Body of pancreas (tissue), 4 donors: ENCODE measurements at regions not wholly inside any gene's neighbourhood (a gene's known extent, or its start where the extent isn't known, plus 50 kb on each side); places are given as distances from the start of the nearest gene placed in this dataset.
"Not testable (repeated sequence)": the region's sequence is repeated elsewhere in the genome, so short reads cannot be mapped to it uniquely, and the experiment has no call there.

Source experiments
- ATAC-seq: fragments of 150-250 bp; one replicate; pipeline ENCODE4 v1.9.1; 2016
- DNase-seq, 4 donors: peaks; one replicate each; pipeline ENCODE4 v3.0.0-alpha.2; 2019
- H3K27ac ChIP-seq, 4 donors: fragments of 200-600 bp; sonication (generic); 1 replicate in 3 of 4; 2 replicates in 1 of 4; pipeline versions ENCODE4 v1.5.1 to v1.6.1; 2016 to 2019; ENCODE audit warnings: mild to moderate bottlenecking in 1 of 4, mixed read lengths in 1 of 4, moderate library complexity in 1 of 4
- H3K27me3 ChIP-seq, 2 donors: fragments of 200-600 bp; sonication (generic); one replicate each; pipeline ENCODE4 v1.6.0; 2016; ENCODE audit warnings: mild to moderate bottlenecking in 1 of 2
- H3K36me3 ChIP-seq, 2 donors: fragments of 200-600 bp; sonication (generic); replicated peaks in 1 of 2; 2 replicates each; pipeline ENCODE4 v1.5.1; 2016; ENCODE audit warnings: low read depth in 2 of 2; ENCODE audit not compliant: insufficient read depth in 1 of 2
- H3K4me1 ChIP-seq: fragments of 200-600 bp; sonication (generic); one replicate; pipeline ENCODE4 v1.6.0; 2016
- H3K4me3 ChIP-seq, 2 donors: fragments of 200-600 bp; sonication (generic); 1 replicate in 1 of 2; 2 replicates in 1 of 2; pipeline ENCODE4 v1.5.1; 2016 to 2019
- H3K9me3 ChIP-seq, 3 donors: fragments of 200-600 bp; sonication (generic); 1 replicate in 2 of 3; 2 replicates in 1 of 3; pipeline ENCODE4 v1.5.1; 2016
- CTCF ChIP-seq, 7 experiments: fragments of 450-650 bp in 4 of 7; fragments of 200-600 bp in 3 of 7; sonication (generic) in 3 of 7; IDR thresholded peaks; one replicate each; pipeline ENCODE4 v1.5.1; 2016 to 2019; ENCODE audit warnings: antibody characterized with exemption in 7 of 7
- POLR2A ChIP-seq, 3 donors: fragments of 450-650 bp; IDR thresholded peaks; one replicate each; pipeline ENCODE4 v1.6.1; 2016; ENCODE audit warnings: antibody characterized with exemption in 3 of 3, mild to moderate bottlenecking in 2 of 3
- WGBS, 2 donors: methylation state at CpG; one replicate each; pipeline ENCODE4 v1.1.5; 2017; 5-methylcytosine and 5-hydroxymethylcytosine counted together
- intact Hi-C: fragments of 100-400 bp; cut with DNase I; formaldehyde crosslinking; loops from one replicate; pipeline ENCODE4 v1.15.1; 2023

GRCh38 chr20:29079769-29080690 is 2177.4 kb upstream of the DEFB115 start:
- Histone ChIP-seq H3K27ac (peak overlapping the region in 1 of 4 donors; percentile 74), H3K4me1 (no peaks in the 10 kb centered on the region), H3K4me3 (peak overlapping the region in 1 of 2 donors; percentile 48), H3K36me3 (no peaks in the 10 kb centered on the region), H3K9me3 (peaks cover 0 to 3% (median 0%) of the 10 kb centered on the region in 3 donors), H3K27me3 (no peaks in the 10 kb centered on the region)
- DNase-seq (peak; percentile 17 to 85 (median 26)), ATAC-seq (peak; percentile 89)
- intact Hi-C loops, result no loop called here
- TF ChIP-seq POLR2A (IDR thresholded peaks at IDR 0.05), result peak in 2 of 3 donors; percentile 34 to 36
- peak in 1 of 7 experiments; percentile 16 for TF ChIP-seq CTCF (IDR thresholded peaks at IDR 0.05)
- 21 to 47% methylated on average over 48 to 67 of the region's 68 CpGs for WGBS, 2 donors

GRCh38 chr20:29081712-29082111 is 2175.8 kb upstream of the DEFB115 start:
- intact Hi-C loops, H3K36me3 ChIP-seq, DNase-seq, H3K27me3 ChIP-seq, H3K27ac ChIP-seq, ATAC-seq, H3K4me1 ChIP-seq, H3K4me3 ChIP-seq, H3K9me3 ChIP-seq: not testable (repeated sequence)
- WGBS, 2 donors, result 0 to 39% methylated on average over 1 of the region's 1 CpG

GRCh38 chr20:29085625-29086024 is 2171.8 kb upstream of the DEFB115 start:
- TF ChIP-seq POLR2A (IDR thresholded peaks at IDR 0.05) (no peak), CTCF (IDR thresholded peaks at IDR 0.05) (no peak)

GRCh38 chr20:29086145-29086718 is 2171.2 kb upstream of the DEFB115 start:
- H3K4me3 ChIP-seq, intact Hi-C loops, H3K4me1 ChIP-seq, H3K27me3 ChIP-seq, DNase-seq, H3K27ac ChIP-seq, H3K9me3 ChIP-seq, ATAC-seq, H3K36me3 ChIP-seq: not testable (repeated sequence)
- 73 to 80% methylated on average over 11 of the region's 11 CpGs for WGBS, 2 donors

More at GRCh38 chr20:29085625-29086024, 2171.8 kb upstream of the DEFB115 start:
- H3K9me3 ChIP-seq, result peaks cover 0 to 3% (median 0%) of the 10 kb centered on the region in 3 donors
- 10 to 20% methylated on average over 1 of the region's 1 CpG for WGBS, 2 donors
- no peaks in the 10 kb centered on the region for H3K4me1 ChIP-seq
- ATAC-seq (no peak), DNase-seq (no peak)
- no peaks in the 10 kb centered on the region for H3K36me3 ChIP-seq
- H3K27me3 ChIP-seq, result no peaks in the 10 kb centered on the region
- intact Hi-C loops, result no loop called here
- no peak overlapping the region for H3K27ac ChIP-seq
- no peak overlapping the region for H3K4me3 ChIP-seq

GRCh38 chr20:29086938-29087337 is 2170.5 kb upstream of the DEFB115 start:
- WGBS, 2 donors, result 58 to 74% methylated on average over 2 of the region's 2 CpGs
- Histone ChIP-seq H3K9me3 (peaks cover 0 to 3% (median 0%) of the 10 kb centered on the region in 3 donors), H3K27ac (no peak overlapping the region), H3K27me3 (no peaks in the 10 kb centered on the region), H3K36me3 (no peaks in the 10 kb centered on the region), H3K4me1 (no peaks in the 10 kb centered on the region), H3K4me3 (no peak overlapping the region)
- intact Hi-C loops, result no loop called here
- ATAC-seq, result no peak
- TF ChIP-seq POLR2A (IDR thresholded peaks at IDR 0.05) (no peak), CTCF (IDR thresholded peaks at IDR 0.05) (no peak)
- DNase-seq, result no peak

GRCh38 chr20:29087887-29088286 is 2169.6 kb upstream of the DEFB115 start:
- H3K27me3 ChIP-seq, H3K27ac ChIP-seq, ATAC-seq, H3K9me3 ChIP-seq, H3K36me3 ChIP-seq, DNase-seq, H3K4me1 ChIP-seq, intact Hi-C loops, H3K4me3 ChIP-seq: not testable (repeated sequence)
- 30 to 62% methylated on average over 3 of the region's 3 CpGs for WGBS, 2 donors

- DNase-seq, H3K27me3 ChIP-seq, intact Hi-C loops, H3K9me3 ChIP-seq, ATAC-seq, H3K4me3 ChIP-seq, H3K36me3 ChIP-seq, H3K4me1 ChIP-seq, H3K27ac ChIP-seq: not testable (repeated sequence)
- 31 to 45% methylated on average over 2 of the region's 2 CpGs for WGBS, 2 donors
Observed at GRCh38 chr20:29088472-29088871, 2169.0 kb upstream of the DEFB115 start.

GRCh38 chr20:29089409-29089808 is 2168.1 kb upstream of the DEFB115 start:
- intact Hi-C loops, ATAC-seq, DNase-seq: not testable (repeated sequence)

GRCh38 chr20:29093958-29094357 is 2163.5 kb upstream of the DEFB115 start:
- H3K4me1 ChIP-seq, H3K36me3 ChIP-seq, DNase-seq, intact Hi-C loops, H3K27ac ChIP-seq, H3K27me3 ChIP-seq, H3K4me3 ChIP-seq, H3K9me3 ChIP-seq, ATAC-seq: not testable (repeated sequence)

More at GRCh38 chr20:29089409-29089808, 2168.1 kb upstream of the DEFB115 start:
- WGBS, 2 donors, result 31 to 40% methylated on average over 3 of the region's 3 CpGs
- H3K27ac ChIP-seq, H3K36me3 ChIP-seq, H3K27me3 ChIP-seq, H3K9me3 ChIP-seq, H3K4me3 ChIP-seq, H3K4me1 ChIP-seq: not testable (repeated sequence)
